ENCODE measurements at regions not wholly inside any gene's neighbourhood (a gene's known extent, or its start where the extent isn't known, plus 50 kb on each side); places are given as distances from the start of the nearest gene placed in this dataset.

DNA sequence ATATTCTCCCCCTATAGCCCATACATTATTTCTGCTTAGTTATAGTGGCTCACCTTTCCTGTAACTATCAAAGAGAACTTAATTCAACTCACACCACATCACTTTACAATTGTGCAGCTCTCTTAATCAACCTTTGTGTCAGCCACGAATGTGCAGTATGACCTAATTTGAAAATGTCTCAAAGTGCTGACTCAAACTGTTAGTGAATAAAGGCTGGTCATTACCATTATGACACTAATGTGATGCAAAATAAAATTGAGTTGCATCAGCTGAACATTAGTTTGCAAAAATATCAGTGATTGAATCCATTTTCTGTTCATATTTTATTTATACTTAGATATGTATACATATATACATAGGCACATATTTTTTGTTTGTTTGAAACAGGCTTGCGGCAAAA is 251.8 kb downstream of the MEIS1 start:
- TF ChIP-seq, protein P1, sequence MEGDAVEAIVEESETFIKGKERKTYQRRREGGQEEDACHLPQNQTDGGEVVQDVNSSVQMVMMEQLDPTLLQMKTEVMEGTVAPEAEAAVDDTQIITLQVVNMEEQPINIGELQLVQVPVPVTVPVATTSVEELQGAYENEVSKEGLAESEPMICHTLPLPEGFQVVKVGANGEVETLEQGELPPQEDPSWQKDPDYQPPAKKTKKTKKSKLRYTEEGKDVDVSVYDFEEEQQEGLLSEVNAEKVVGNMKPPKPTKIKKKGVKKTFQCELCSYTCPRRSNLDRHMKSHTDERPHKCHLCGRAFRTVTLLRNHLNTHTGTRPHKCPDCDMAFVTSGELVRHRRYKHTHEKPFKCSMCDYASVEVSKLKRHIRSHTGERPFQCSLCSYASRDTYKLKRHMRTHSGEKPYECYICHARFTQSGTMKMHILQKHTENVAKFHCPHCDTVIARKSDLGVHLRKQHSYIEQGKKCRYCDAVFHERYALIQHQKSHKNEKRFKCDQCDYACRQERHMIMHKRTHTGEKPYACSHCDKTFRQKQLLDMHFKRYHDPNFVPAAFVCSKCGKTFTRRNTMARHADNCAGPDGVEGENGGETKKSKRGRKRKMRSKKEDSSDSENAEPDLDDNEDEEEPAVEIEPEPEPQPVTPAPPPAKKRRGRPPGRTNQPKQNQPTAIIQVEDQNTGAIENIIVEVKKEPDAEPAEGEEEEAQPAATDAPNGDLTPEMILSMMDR (IDR thresholded peaks at IDR 0.05; ENCODE audit: low read length), result no peak
- TF ChIP-seq EZH2phosphoT487 (IDR thresholded peaks at IDR 0.05; ENCODE audit: low read length) (no peak), EZH2 (optimal IDR thresholded peaks at IDR 0.05; ENCODE audit: low read depth, low read length) (no peak)

Measured in MM.1S (cell line).